A549 (cell line): ENCODE measurements at regions not wholly inside any gene's neighbourhood (a gene's known extent, or its start where the extent isn't known, plus 50 kb on each side); places are given as distances from the start of the nearest gene placed in this dataset.

Experiments used
- CHD2 ChIP-seq: fragments of 150-350 bp; IDR thresholded peaks from 2 replicates; pipeline ENCODE4 v1.6.1; 2014; ENCODE audit warnings: low read length; ENCODE audit not compliant: partially characterized antibody
- CHD4 ChIP-seq: fragments of 200-600 bp; sonication (generic); IDR thresholded peaks from 2 replicates; pipeline ENCODE4 v1.6.1; 2016; ENCODE audit warnings: antibody characterized with exemption, mild to moderate bottlenecking, borderline replicate concordance
- CTCF ChIP-seq: fragments of >200 bp; sonication (Bioruptor Twin); formaldehyde crosslinking; IDR thresholded peaks from 3 replicates; pipeline ENCODE4 v1.5.1; 2016
- ESRRA ChIP-seq: fragments of 150-350 bp; IDR thresholded peaks from 2 replicates; pipeline ENCODE4 v1.6.1; 2014; ENCODE audit warnings: mild to moderate bottlenecking, low read length, borderline replicate concordance
- JUN ChIP-seq, 2 experiments: fragments of >200 bp; sonication (Bioruptor Twin); formaldehyde crosslinking; IDR thresholded peaks; 2 replicates in 1 of 2; 3 replicates in 1 of 2; pipeline ENCODE4 v1.6.1; 2016 to 2017
- MAX ChIP-seq: IDR thresholded peaks from 2 replicates; pipeline ENCODE4 v1.6.1; 2012
- NFE2L2 ChIP-seq: fragments of 150-350 bp; conservative IDR thresholded peaks from 2 replicates; pipeline ENCODE4 v1.6.1; 2014; ENCODE audit warnings: low read length
- POLR2A ChIP-seq: IDR thresholded peaks from 2 replicates; pipeline ENCODE4 v1.6.1; 2012; ENCODE audit warnings: mild to moderate bottlenecking, low read length
- POLR2AphosphoS2 ChIP-seq: conservative IDR thresholded peaks from 2 replicates; pipeline ENCODE4 v1.6.1; 2012; ENCODE audit warnings: low read length, improper control_type of control experiment, inconsistent platforms
- RARB ChIP-seq: fragments of 250-450 bp; sonication (Bioruptor Pico); IDR thresholded peaks from 2 replicates; pipeline ENCODE4 v1.8.0; 2021; ENCODE audit warnings: mild to moderate bottlenecking, moderate library complexity
- RFX5 ChIP-seq: fragments of 450-650 bp; IDR thresholded peaks from 2 replicates; pipeline ENCODE4 v1.7.1; 2014; ENCODE audit warnings: antibody characterized with exemption, mild to moderate bottlenecking, moderate library complexity

GRCh38 chr2:150007815-150008430 is 420.3 kb upstream of the MMADHC start:
- TF ChIP-seq MAX (no peak), RARB (CRISPR knock-in tag) (no peak), POLR2AphosphoS2 (no peak), NFE2L2 (no peak), POLR2A (no peak), JUN (IDR thresholded peaks at IDR 0.05) (no peak), ESRRA (no peak), CHD4 (no peak), CTCF (no peak), CHD2 (no peak), RFX5 (no peak)
